ENCODE measurements at regions not wholly inside any gene's neighbourhood (a gene's known extent, or its start where the extent isn't known, plus 50 kb on each side); places are given as distances from the start of the nearest gene placed in this dataset.

DNA sequence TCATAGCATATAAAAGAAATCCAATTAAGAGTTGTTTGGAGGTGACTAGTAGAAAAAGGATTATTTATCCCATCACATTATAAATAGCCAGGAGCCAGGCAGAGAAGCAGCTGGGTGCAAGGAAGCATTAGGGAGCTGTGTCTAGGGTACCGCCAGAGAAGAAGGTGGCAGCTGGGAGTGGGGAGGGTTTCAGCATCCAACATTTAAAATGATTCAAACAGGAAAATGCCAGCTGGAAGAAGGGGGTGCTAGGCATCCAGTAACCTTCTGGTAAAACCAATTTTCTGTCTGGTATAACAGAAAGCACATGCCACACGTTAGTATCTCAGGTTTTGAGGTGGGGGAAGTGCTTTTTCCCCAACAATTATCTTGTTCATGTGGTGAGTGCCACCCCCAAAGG lies 452.4 kb downstream of the ZEB2 start:
- DNase-seq = no peak

- DNase-seq = no peak
Measured at GRCh38 chr2:144063602-144064001, 456.3 kb downstream of the ZEB2 start.

DNA sequence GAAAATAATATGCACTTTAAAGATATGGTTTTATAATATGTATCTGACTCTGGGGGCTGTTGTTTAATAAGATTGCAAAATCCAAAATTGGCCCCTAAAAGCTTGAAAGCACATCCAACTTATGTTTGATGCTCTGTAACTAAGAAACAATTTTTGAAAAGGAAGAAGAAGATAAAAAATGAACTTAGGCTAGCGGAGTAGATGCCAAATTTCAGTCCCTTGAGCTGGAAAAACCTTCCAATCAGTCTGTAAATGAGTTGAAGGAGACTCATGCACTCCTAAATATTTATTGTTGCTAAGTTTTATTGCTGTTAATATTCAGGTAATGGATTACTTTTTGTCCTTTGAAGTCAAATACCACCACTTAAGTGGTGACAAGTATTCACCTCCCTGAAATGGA lies 465.0 kb downstream of the ZEB2 start:
- DNase-seq = no peak

- DNase-seq = no peak
Measured at GRCh38 chr2:144052083-144052482, 467.8 kb downstream of the ZEB2 start.

DNA sequence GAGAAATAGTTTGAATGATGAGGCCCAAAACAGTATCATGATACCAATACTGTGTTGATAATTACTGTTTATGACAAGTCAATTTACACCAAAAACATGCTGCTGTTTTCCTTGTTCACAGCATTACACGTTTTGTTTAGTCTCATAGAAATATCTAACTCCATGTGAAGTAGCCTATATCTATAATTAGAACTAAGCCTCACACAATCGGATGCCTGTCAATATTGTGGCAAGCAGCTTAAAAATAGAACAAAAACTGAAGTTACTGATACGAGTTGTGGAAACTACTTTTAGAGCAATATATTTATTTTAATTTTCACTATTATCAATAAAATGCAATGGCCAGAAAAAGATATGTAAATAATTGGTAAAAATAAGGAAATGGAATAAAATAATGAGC lies 470.8 kb downstream of the ZEB2 start:
- no peak for DNase-seq

- DNase-seq = no peak
Measured at GRCh38 chr2:144048631-144049060, 471.3 kb downstream of the ZEB2 start.

DNA sequence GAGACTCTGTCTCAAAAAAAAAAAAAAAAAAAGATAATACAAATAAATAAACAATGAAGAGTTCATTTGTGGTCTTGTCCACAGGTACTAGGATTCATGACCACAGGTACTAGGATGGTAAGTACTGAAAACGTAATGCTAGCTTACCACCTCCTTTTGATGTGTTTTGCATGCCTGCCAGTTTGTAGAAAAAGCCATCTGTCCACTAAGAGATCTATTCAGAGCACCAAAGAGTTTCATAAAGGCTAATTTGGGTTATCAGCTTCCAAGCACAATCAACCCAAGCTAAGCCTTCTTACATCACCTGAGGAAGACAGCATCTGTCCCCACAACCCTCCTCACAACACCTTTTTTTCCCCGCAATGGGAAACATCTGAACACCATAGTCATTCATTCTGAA lies 477.2 kb downstream of the ZEB2 start:
- DNase-seq = no peak

- no peak for DNase-seq
Measured at GRCh38 chr2:144041612-144042011, 478.3 kb downstream of the ZEB2 start.

DNA sequence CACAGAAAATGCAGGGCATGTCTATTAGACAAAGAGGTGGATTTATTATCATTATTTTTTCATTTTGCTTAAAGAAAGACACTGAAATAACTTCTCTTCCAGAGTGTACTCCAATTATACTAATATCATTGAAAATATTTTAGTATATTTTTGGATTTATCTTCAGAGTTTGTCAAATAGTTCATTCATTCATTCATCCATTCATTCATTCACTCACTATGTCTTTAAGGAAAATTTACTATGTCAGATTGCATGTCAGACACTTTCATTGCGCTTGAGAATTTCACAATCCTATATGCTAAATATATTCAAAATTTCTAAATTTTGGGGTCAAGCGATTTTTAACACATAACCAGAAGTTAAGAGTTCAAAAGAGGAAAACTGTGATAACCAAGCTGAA lies 479.1 kb downstream of the ZEB2 start:
- DNase-seq = no peak

- DNase-seq = no peak
Measured at GRCh38 chr2:144032566-144032965, 487.4 kb downstream of the ZEB2 start.

DNA sequence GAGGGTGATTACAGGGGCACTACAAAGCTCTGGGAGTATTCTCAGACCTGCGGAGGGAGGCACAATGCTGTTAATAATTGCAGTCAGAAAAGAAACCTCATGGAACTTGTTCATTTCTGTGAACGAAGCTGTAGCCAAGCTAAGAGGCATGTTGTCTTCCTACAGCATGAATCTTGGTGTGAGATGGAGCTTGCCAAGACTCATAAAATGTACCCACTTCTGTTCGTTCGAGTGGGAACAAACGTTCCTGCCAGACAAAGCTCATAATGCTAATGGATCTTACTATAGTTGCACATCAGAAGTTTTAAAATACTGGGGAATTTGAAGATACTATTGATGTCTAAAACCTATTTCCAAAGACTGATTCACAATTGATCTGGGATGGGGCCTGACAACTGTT lies 489.1 kb downstream of the ZEB2 start:
- DNase-seq = no peak

DNA sequence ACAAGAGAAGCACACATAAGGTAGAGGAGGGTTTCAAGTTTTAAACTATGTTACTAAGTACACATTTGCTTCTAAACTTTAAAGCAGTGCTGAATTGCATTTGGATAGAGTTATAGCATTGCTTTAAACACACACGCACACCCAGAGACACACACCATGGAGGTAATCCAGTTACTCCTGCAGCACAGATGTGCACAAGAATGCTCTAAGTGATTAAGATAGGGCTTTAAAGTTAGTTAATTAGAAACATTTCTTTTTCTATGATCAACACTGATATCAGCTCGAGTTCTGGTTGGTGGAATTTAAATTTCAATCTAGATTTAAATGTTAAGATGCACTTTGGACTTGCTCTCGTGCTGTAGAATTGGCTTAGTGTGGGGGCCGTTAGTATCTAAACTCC lies 492.3 kb downstream of the ZEB2 start:
- DNase-seq = no peak

DNA sequence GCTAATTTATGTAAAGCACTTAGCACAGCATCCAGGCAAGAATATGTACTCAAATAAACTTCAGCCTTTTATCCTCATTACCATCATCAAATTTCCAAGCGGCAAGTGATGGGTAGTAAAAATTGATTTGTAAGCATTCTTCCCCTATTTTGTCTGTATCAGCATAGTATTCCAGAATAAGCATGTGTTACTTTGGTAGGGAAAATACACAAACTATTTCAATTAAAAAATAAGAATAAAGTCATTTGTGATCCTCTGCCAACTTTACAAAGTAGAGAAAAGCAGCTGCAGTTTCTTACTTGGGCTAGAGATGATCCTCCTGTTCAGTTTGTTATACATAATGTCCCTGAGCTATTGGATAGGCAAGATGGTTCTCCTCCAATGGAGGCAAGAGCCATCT lies 493.2 kb downstream of the ZEB2 start:
- no peak for DNase-seq

DNA sequence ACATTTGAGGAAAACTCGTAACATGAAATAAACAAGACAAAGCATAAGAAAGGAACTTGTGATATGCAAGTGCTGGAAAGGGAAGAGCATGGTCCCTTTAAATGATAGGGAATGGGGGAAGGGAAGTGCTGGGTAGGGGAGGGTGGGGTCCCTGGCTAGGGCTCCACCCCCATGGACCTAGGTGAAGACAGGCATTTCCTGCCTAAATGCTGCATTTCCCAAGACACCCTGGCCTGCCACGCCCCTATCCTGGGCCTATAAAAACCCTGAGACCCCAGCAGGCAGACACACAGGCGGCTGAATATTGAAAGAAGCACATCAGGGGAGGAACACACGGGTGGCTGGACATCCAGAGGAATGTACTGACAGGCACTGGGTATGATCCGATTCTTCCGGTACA lies 499.9 kb downstream of the ZEB2 start:
- no peak for DNase-seq

DNA sequence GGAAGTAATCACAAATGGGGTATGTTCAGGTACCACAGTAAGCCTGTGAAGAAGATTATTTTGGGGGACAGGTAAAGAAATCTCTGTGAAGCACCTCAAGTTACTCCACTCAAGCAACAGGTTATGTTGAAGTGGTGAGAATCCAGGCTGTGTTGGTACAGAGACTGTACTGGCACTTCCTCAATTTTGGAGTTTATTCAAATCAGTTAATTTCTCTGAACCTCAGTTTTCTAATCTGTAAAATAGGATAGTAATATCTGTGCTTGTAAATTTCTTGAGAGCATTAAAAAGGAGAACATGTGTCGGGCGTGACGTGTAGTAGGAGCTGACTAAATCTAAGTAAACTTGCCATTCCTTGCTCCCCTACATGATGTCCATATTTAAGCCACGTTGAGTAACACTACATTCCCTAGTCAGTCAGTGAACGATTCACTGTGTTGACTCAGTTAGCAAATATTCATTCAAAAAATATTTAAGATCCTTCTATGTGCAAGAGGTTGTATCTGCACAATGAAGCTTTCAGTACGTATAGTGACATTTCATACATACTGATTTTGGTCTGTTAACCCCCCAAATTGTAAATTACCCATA lies 504.2 kb downstream of the ZEB2 start:
- DNase-seq = no peak

DNA sequence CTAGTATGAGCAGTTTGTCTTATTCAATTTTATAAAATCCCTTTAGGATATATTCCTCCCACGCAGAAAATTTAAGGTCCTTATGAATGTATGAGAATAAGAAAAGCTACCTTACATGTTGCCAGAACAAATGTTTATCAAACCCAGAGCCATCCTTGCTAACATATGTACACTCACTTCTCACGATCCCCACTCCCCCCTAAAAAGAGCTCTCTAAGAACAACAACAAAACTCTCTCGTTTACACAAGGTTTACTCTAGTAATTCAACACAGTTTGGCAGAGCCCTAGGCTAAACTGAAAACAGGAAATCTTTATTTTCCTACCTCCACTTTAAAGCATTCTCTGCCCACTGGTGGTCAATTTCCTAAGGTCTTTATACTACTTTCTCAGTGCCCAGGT lies 504.9 kb downstream of the ZEB2 start:
- DNase-seq = no peak

GRCh38 chr2:144014103-144014502 lies 505.8 kb downstream of the ZEB2 start:
- DNase-seq = no peak

DNA sequence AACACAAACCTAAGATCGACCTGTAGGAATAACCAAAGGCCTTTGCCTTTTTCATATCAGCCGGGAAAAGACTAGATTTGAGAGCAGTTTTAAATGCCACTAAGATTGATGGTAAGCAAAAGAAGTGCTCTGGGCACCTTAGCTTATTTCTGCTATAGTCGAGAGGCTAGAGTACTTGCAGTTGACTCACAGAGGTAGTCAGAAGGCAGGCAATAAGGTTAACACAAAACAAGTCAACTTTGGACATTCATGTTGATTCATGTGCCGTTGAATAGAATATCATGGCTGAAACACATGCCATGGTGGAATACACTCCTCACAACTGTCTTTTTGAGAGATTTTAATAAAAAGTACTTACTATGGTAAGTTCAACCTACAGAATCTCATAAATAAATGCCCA lies 507.6 kb downstream of the ZEB2 start:
- DNase-seq = no peak

DNA sequence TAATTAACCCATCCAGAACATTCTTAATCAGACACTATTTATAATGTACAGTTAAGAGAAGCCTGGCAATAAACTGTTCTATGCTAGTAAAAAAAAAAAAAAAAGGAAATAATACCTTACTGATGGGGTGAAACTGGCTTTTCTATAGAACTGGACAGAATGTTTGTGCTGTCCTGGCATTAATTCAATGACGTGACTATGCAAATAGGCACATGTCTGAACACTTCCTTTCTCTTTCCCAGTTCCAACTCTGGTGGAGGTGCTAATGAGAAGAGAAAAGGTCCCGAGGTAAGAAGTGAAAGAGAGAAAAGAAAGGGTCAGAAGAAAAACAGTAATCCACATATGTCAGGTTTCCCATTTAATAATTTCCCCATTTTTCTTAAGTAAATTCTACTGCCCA lies 508.4 kb downstream of the ZEB2 start:
- no peak for DNase-seq

- DNase-seq = no peak
Measured at GRCh38 chr2:144011098-144011497, 508.8 kb downstream of the ZEB2 start.

GRCh38 chr2:144010096-144010836 lies 509.7 kb downstream of the ZEB2 start:
- DNase-seq = no peak

DNA sequence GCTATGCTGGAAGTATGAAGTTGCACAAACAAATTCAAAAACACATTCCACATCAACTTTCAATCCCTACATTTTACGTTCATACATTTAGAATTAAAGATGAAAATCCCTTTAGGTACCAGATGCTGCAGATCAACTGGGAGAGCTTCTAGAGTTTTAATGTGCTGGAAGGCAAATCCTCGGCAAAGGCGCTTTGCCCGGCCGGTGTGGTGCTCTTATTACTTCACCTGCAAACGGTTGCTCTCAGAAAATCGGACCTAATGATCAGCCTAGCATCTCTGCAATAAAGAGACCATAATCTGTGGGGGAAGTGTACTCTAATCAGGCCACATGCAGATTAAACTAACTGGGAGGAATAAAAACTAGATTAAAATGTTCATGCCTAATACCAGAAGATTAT lies 513.8 kb downstream of the ZEB2 start:
- DNase-seq = no peak

- DNase-seq = no peak
Measured at GRCh38 chr2:144004742-144005141, 515.2 kb downstream of the ZEB2 start.

GRCh38 chr2:144003460-144004075 lies 516.4 kb downstream of the ZEB2 start:
- DNase-seq = no peak

- no peak for DNase-seq
Measured at GRCh38 chr2:143996974-143997373, 522.9 kb downstream of the ZEB2 start.

Measured in activated CD4-positive, CD25-positive, alpha-beta regulatory T cell treated with anti-CD3 and anti-CD28 coated beads, Interleukin-2, amount 50 U/mL, for 72 hours (primary cell).